Stimulated activated CD4-positive, alpha-beta T cell treated with anti-CD3 and anti-CD28 coated beads, Interleukin-4, amount 100 ng/mL, for 24 hours (primary cell): ENCODE measurements at regions not wholly inside any gene's neighbourhood (a gene's known extent, or its start where the extent isn't known, plus 50 kb on each side); places are given as distances from the start of the nearest gene placed in this dataset.

Source experiments
- DNase-seq: peaks from one replicate; pipeline ENCODE4 v3.0.0-alpha.2; 2020

DNA sequence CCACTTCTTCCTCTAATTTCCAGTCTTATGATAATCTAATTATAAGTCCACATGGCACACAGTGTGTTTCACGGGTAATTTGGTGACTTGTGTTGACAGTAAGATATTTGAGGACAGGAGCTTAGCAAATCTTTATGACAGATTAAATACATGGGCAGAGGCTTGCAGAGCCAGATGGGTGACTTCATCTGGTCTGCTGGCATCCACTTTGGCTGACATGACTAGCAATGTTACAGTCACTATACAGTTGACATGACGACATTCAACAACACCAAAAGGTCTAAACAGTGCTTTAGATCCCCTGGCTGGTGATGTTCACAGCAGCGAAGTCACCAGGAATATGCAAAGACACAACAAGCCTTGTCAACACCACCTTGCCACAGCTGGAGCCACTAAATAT is 147.2 kb downstream of the ETS2 start:
- DNase-seq = no peak

DNA sequence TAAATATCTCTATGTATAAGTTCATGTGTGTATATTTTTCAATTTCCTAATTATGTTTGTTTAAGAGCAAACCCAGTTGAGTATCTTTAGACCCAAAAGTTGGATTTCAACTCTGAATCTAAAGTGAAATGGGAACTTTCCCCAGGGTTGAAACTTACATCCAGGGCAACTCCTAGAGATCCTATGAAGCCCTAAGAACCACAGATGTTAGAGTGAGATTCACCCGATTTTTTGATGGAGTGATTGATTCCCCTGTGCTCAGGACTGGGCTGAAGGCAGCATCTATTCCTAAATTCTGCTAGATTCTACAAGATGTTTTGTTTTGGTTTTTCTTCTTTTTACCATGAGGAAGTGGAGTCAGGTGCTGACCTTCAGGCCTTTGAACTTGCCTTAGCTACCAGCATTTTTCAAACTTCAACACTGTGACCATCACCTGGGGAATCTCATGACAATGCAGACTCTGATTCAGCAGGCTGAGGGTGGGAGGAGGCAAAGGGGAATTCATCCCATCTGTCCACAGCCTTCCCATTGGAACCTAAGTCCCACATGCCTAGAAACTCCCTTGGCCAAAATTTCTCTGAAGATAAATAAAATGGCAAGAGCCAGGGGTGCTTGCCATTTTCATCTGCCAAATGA is 145.5 kb downstream of the ETS2 start:
- no peak for DNase-seq

DNA sequence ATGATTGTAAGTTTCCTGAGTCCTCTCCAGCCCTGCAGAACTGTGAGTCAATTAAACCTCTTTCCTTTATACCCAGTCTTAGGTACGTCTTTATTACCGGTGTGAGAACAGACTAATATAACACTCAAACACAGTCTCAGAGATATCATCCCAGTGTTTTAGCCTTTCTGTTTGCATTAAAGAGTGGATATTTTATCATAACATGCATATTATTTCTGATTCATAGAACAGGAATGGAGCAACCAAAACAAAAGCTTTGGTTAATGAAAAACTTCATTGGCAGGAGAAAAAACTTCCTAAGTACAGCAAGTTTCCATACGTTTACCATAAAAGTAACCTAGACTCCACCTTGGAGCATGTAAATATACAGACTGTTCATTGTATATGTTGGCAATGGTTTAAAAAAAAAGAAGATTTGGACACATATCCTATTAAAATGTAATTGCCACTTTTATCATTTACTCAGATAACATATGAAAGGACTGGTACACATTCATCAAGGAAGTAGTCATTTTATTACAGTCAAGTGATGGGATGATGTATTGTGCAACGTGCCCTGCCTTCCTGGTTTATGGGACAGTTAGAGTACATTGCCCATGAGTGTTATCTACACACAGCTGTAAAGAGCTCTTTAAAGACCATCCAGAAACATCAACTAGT is 144.8 kb downstream of the ETS2 start:
- DNase-seq = no peak

DNA sequence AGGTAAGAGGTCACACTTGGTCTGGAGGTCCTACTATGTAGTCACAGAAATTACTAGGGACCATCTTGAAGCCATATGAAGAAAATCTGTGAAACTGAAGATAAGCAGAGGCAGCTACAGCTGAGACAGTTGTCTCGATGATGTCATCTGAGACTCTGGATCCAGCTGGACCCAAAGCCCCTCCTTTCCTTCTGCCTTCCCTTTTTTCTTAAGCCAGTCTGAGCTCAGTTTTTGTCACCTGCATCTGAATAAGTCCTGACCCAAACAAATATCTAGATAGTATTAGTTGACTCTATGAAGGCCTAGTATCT is 143.3 kb downstream of the ETS2 start:
- no peak for DNase-seq

DNA sequence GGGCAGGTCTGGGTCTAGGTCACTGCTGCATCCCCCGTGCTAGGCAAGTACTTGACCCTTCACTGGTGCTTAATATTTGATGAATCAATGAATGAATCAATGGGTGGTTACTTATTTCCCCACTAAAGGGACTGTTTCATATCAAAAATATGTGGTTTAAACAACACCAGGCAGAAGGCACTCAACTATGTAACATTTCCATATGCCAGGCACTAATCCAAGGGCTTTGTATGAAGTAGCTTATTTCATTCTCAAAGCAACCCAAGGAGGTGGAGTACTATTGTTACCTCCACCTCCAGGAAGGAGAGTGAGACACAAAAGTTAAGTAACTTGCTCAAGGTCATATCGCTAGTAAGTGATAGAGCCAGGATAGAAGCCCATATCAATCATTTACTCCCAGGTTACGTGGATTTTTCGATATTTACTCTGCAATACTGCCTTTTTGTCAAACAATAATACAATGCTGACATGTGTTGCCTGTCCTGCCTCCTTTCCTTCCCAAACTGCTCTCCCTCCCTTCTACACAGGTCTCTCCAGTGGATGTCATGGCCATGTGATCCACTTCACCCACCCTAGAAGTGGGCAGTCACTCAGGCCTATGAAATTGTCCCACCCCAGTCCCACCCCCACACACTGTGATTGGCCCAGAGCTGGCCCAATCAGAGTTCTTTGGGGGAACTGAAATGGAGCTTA is 142.8 kb downstream of the ETS2 start:
- DNase-seq = no peak

DNA sequence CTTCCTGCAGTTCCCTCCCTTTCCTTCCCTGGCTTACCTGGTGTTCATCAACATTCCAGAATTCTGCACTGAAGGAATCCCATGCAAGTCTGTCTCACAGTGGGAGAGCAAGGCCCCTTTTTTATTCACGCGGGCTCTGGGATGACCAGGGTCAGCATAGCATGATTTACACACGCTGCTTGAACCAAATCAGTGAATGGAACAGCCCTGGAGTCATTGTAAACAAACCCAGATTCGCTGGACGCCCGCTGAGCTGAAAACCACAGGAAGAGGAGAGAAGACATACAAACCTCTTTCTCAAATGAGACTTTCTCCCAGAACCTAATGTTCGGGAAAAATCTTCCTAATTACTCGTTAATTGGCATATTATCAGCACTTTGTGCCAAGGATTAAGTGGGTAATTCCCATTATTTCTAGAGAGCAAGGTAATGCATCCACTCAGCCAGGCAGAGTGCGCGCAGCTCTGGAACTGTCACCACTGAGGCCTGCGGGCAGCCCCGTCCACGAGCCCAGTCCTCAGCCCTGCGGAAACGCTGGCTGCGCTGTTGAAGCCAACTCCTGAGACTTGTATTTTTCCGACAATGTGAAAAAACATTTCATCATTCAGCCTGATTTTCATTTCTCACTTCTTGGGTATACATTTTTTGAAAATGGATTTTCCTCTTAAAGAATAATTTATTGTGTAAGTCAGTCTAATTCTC is 140.0 kb downstream of the ETS2 start:
- no peak for DNase-seq

DNA sequence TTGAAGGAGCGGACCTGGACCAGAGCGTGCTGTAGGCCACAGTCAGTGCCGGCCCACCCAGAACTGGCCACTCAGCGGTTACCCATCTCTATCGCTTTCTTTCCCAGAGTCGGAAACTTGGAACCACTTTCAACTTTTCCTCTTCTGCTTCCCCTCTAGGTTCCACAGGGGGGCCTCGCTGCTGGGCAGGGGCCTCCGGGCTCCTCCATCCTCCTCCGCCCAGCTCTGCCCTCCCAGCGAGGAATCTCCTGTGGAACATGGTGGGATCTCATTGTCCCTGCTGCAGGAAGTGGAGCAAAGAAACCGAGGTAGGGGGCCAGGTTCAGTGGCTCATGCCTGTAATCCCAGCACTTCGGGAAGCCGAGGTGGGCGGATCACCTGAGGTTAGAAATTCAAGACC is 139.2 kb downstream of the ETS2 start:
- DNase-seq = no peak

DNA sequence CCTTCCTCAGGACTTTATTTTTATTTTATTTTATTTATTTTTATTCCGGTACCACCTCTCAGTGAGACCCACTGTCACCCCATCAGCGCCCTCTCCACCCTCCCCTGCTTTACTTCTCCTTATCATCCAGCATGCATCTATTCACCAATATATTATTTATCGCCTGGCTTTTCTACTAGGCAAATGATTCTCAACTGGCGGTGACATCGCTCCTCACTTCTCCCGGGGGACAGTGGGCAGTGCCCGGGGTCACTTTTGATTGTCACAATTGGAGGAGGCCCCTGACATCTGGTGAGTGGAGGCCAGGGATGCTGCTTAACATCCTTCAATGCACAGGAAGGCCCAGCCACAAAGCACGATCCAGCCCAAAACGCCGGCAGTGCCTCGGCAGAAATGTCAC is 138.7 kb downstream of the ETS2 start:
- no peak for DNase-seq

DNA sequence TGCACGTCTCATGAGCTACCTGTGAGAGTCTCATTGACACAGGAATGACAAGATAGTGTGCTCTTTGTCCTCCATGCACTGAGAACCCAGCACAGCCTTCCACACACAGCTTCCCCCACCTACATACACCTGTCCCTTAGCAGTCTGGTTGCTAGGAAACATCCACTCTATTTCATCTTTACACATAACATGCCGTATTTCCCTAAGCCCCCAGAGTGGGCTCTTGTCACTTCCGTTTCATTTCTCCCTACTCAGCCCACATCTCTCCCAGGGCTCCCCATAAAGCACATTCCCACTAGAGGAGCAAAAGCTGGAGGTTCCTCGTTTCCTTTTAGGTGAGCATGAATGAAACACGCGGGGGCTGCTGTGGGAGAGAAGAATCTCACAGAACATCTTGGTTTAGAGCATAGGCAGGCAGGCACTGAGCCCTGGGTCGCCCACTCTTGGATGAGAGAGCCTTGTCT is 137.1 kb downstream of the ETS2 start:
- DNase-seq = no peak

DNA sequence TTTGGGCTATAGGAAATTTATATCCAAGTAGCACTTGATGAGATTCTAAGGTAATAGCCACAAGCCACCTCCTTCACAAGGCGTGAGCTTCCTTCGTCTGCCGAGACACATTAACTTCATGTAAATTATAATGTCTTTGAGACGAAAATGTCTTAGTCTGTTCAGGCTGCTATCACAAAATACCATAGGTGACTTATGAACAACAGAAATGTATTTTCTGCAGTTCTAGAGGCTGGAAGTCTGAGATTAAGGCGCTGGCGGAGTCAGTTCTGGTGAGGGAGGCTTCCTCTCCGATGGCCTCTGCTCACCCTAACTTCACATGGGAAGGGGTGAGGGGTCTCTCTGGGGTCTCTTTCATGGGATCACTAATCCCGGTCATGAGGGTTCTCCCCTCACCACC is 133.0 kb downstream of the ETS2 start:
- DNase-seq = no peak

DNA sequence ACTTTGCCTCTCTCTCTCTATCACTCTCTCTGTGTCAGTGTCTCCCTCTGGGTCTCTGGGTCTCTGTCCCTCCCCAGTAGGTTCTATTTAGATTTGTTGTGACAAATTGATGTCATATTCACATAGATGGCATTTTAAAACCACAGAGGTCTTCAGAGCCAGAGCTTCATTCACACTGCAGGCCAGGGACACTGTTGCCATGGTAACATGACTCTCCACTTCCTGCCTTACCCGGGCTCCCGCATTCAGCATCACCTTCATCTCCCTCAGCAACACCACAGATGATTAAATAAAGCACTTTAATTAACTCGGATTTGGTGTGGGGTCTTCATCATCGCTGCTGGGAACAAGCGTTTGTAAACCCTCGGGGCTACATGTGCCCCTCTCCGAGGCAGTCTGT is 132.6 kb downstream of the ETS2 start:
- no peak for DNase-seq

DNA sequence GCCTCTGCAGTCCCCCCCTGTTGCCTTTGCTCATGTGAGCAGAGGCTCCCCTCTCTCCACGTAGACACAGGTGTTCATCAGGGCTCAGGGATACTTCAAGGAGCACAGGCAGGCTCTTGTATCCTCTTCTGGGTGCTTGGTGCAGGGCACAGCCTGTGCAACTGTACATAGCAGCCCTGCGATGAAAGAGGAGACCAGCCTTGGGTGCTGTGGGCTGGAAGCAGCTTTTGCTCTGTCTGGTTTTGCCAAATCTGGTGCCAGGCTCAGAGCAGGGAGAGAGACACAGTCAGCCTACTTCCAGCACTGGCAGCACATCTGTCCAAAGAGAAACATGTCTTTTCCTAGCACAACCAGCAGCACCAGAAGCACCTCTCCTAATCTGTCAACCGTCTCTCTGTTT is 132.1 kb downstream of the ETS2 start:
- no peak for DNase-seq

DNA sequence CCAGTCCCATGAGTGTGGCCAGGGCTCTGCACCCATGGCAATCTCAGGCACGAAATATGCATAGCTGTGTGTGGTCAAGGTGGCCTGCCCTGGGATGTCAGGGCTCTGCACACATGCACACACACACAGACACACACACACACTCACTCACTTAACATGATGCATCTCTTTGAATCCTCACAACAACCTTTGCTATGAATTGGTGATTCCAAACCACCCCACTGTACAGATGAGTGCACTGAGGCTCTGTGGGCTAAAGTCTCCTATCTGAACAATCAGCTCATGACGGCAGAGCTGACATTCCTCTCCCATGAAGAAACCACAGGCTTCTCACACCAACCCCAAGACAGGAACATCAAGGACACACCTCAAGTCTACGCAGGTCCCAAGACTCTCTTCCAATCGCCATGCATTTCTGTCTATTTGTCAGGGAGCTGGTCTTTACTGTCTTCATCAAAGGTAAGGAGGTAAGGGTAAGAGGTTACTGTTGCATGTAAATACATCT is 131.6 kb downstream of the ETS2 start:
- no peak for DNase-seq

DNA sequence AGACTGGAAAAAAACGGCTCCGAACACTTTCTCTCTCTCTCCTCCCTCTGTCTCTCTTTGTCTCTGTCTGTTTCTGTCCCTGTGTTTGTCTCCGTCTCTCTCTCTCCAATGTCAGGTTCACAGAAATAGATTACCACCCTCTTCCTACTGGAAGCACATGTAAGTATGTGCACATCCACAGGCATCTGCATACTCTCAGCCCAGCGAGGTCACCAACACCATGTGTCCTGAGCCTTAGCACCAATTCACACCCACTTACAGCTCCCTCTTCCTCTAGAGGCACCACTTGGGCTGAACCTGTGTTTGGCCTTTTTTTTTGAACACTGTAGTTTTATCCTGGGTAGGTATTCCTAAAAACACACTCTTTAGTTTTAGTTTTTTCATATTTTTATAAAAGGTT is 130.5 kb downstream of the ETS2 start:
- no peak for DNase-seq

DNA sequence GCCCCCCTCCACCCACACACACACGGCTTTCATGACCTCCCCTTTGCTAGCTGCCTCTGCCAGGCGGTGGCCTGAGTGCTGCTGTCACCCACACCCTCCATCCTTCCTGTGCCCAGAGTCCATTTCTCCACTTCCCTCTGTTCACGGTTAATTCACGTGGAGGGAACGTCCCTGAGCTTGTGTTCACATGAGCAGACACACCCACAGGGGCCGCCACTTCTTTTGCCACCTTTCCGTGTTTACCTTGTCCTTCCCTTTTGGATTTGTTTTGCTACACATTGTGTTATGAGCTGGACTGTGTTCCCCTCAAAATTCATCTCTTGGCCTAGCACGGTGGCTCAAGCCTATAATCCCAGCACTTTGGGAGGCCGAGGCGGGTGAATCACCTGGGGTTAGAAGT is 128.0 kb downstream of the ETS2 start:
- no peak for DNase-seq

DNA sequence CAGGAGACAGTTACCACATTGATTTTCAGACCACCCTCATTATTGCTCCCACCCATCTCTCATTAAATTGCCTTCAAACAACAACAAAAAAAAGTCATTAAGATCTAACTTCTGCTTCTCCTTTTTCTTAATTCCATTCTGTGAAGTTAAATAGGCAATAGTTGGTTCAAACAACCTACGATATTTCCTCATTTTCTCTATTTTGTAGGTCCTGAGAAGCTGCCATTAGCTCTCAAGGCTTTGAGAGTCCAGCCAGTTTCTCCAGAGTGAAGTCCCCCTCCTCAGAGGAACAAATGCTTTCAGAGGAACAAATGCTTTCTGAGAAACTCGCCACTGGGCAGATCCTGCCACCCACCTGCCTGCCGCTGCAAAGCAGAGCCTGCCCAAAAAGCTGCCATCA is 125.6 kb downstream of the ETS2 start:
- no peak for DNase-seq

DNA sequence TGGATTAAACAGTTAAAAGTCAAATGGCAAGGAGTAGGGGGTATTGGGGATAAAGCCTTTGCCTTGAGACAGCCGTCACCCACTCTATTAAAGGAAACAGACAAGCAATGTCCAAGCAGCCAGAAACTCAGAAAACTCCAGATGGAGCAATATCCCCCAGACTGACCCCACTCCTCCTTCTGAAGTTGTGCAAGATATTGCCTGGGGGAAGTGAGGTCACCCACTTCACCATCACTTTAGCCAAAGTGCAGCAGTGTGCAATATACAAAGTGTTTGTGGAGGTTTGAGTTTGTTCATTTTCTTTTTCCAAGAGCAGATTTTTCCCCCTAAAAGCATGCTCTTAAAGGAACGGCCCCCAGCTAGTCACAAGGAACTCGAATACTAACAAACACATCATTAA is 125.1 kb downstream of the ETS2 start:
- DNase-seq = no peak

DNA sequence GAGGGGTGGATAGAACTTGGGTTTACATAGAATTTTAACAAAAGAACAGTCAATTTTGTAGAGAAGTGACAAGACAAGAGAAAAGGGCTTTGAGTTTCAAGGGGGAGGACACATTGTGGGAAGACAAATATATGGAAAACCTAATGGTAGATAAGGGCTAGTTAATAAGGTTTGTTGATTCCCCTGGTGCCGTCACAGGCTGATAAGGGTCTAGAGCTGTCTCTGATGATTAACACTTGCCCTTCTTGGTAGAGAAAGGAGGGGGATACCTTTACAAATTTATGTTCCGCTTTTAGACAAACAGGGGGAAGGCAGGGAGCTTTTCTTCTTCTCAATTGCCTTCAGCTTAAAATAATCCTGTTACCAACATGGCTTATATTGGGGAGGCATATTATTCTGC is 124.3 kb downstream of the ETS2 start:
- no peak for DNase-seq

DNA sequence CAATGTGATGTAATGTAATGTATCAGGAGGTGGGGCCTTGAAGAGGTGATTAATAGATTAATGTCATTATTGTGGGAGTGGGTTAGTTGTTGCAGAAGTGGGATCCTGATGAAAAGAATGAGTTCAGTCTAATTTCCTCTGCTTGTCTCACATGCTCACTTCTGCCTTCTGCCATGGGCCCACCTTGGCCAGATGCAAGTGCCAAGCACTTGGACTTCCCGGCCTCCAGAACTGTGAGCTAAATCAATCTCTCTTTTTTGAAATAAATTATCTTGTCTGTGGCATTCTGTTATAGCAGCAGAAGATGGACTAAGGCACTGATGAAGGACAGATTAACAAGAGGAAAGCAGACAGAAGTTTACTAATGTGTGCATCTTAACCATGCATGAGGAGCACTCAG is 123.9 kb downstream of the ETS2 start:
- DNase-seq = no peak

DNA sequence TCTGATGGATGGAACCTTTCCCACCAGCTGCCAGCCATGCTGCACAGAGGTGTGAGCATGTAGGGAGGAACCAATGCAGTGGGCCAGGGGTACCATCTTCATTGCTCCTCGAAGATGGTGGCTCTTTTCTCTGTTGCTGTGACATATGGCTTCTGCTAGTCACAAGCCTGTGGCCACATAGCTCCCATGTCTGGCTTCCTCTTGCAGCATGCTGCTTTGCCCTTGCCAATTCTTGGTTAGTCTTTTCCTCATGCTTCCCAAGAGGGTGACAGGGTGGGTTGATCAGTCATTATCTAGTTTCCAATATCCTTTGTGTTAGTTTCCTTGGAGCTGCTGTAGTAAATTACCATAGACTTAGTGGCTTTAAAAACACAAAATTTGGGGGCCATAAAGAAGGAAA is 123.4 kb downstream of the ETS2 start:
- DNase-seq = no peak

DNA sequence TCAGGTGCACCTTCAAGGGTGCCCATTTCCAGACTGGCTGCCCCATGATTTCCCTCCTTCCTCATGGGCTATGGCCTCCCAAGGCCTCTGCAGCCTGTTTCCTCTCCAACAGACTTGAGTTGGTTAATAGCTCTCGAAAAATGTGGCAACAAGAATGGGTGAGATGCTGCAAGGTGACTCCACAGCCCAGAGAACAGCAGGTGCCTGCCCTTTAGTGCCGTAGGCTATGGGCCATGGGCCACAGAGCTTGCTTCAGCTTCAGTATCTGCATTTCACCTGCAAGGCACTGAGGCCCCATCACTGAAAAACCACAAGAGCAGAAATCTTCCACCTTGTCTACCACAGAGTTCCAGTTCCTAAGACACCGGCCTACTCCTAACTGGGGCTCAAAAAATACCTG is 122.0 kb downstream of the ETS2 start:
- DNase-seq = no peak

DNA sequence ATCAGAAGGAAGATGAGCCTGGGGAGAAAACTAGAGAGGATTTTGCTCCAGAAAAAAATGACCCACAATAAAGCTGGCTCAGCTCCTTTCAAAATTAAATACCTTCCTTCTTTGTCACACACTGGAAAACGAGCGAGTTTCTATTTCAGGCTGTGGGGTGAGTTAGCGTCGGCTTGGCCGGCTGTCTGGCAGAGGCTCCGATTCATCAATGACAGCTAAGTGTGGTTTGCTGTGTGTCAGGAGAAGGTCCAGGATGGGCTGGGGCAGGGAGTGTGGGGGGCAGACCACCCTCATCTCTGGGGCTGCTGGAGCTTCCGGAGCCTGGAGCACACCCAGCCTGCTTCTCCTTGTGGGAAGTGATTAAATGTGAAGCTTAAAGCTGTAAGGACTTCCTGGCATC is 120.2 kb downstream of the ETS2 start:
- no peak for DNase-seq

DNA sequence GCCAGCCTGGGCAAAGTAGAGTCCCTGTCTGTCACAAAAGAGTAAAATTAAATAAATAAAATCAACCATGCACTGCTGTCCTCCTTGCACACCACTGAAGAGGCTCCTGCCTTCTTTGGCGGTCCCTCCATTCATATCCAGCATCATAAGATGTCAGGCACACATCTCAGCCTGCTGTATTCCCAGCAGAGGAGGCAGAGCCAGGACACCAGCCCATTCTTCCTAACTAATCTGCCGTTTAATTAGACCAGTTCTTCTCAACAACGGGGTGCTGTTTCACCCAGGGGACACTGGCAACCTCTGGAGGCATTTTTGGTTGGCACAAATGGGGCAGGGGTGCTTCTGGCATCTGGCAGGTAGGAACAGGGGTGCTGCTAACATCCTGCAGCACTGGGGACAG is 119.7 kb downstream of the ETS2 start:
- no peak for DNase-seq

DNA sequence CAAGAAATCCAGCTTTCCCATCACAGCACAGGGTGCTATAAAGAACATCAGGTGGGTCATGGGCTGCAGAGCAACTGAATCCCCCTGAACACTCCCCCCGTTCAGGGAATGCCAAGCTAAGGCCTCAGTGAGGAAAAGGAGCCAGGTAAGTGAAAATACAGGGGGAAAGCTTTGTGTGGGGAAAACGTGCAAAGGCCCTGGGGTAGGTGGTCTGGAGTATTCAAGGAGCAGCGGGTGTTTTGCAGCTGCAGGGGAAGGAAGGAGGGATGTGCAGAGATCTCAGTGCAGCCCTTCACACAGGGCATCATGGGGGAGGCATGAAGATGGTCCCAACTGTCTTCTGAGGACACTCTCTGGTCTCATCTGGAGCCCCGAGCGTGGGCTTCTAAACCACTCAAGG is 119.2 kb downstream of the ETS2 start:
- no peak for DNase-seq
